ENCODE measurements at regions not wholly inside any gene's neighbourhood (a gene's known extent, or its start where the extent isn't known, plus 50 kb on each side); places are given as distances from the start of the nearest gene placed in this dataset.

DNA sequence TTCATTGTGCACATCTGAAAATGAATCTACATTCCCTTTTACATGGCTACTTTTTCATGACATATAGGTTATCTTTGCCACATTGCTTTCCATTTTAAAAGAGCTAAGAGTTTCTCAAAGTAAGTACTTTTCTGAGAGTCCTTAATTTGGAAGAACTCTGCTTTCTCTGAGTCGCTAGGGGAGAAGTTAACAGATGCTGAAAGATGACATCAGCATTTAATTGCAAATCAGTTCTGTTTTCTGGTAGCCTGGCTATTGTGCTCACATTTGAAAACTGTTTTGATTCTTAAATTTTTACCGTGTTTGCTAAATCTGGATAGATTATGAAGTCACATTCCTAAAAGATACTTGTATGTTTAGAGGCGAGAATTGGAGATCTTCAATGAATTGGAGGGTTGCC is 107.7 kb upstream of the C1QTNF9B start:
- no peak overlapping the region for H3K4me3 ChIP-seq (replicated peaks in 1 of 3; ENCODE audit: insufficient read depth in 1 of 3, low read depth in 1 of 3, low read length in 3 of 3)
- no peak overlapping the region for H3K4me2 ChIP-seq (ENCODE audit: insufficient read depth, low read length)
- dilution Hi-C loops (cut with MboI; ENCODE audit: extremely low pct_ligation_motif_present, low sequenced_read_pairs): no loop called here
- CTCF ChIA-PET: interaction anchor here (0.8 to 1.9 kb wide), 5 partner anchors 12 to 224 kb away, joined by 3 to 5 read pairs (median 3); no protein-coding TSS in a partner anchor
- POLR2A ChIA-PET: no interaction called here
- no peaks in the 10 kb centered on the region for H4K20me1 ChIP-seq (replicated peaks; ENCODE audit: control insufficient read depth, extremely low read depth, insufficient read depth, low read length)
- H3K36me3 ChIP-seq (ENCODE audit: control insufficient read depth in 2 of 2, extremely low read depth in 1 of 2, insufficient read depth in 2 of 2, low read length in 2 of 2): no peaks in the 10 kb centered on the region
- intact Hi-C loops (cut with micrococcal nuclease): no loop called here
- no peaks in the 10 kb centered on the region for H3K9me3 ChIP-seq (replicated peaks; ENCODE audit: control insufficient read depth, insufficient read depth, low read length)
- H3K9ac ChIP-seq (replicated peaks; ENCODE audit: extremely low read depth, insufficient read depth, low read length): no peak overlapping the region
- DNase-seq (ENCODE audit: low read depth, low spot score) (no peak), FAIRE-seq (no peak)
- peaks cover 3 to 12% of the 10 kb centered on the region in 2 experiments for H3K27me3 ChIP-seq (ENCODE audit: control insufficient read depth in 2 of 2, insufficient read depth in 2 of 2, low read length in 2 of 2)
- no peaks in the 10 kb centered on the region for H3K79me2 ChIP-seq (ENCODE audit: control insufficient read depth, insufficient read depth, low read length)
- H3K27ac ChIP-seq (ENCODE audit: insufficient read depth, low read depth, low read length): no peak overlapping the region
- TF ChIP-seq POLR2AphosphoS5 (IDR thresholded peaks at IDR 0.05; ENCODE audit: insufficient read depth, low read depth, low read length): no peak
- H2AFZ ChIP-seq (ENCODE audit: low read depth, low read length): no peak overlapping the region
- no peaks in the 10 kb centered on the region for H3K4me1 ChIP-seq (ENCODE audit: control insufficient read depth, extremely low read depth, insufficient read depth, low read length)
- no peaks in the 10 kb centered on the region for H3K9me1 ChIP-seq (replicated peaks; ENCODE audit: control insufficient read depth, extremely low read depth, insufficient read depth, low read length)
- BruUV-seq (replicated peaks): no TSS peak

DNA sequence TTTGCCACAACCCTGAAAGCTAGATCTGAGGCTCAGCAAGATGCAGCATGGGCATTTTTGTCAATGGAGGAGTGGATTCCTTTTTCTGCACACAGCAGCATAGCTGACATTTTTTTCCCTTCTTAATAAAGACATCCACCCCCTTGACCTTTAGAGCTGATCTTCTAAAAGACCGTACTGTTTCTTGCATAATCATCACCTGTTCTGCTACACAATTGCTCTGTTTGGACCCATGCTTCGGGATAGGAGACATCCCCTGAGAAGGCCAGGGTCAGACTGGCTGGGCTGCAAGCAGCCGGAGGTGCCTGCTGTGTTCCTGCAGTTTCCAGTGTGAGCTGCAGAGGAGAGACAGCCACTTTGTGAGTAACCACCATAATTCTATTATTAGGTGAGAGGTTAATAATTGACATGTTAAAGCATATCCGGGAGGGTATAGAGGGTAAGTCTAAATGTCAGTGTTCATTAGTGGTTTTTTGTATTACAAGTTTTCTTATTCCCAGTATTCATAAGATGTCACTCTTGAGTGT is 108.5 kb upstream of the C1QTNF9B start:
- no peak overlapping the region for H3K4me2 ChIP-seq (ENCODE audit: insufficient read depth, low read length)
- H3K4me1 ChIP-seq (ENCODE audit: control insufficient read depth, extremely low read depth, insufficient read depth, low read length): no peaks in the 10 kb centered on the region
- intact Hi-C loops (cut with micrococcal nuclease) (no loop called here), dilution Hi-C loops (cut with MboI; ENCODE audit: extremely low pct_ligation_motif_present, low sequenced_read_pairs) (no loop called here)
- no peaks in the 10 kb centered on the region for H3K9me1 ChIP-seq (replicated peaks; ENCODE audit: control insufficient read depth, extremely low read depth, insufficient read depth, low read length)
- FAIRE-seq (no peak), DNase-seq (ENCODE audit: low read depth, low spot score) (no peak)
- peaks cover 4 to 12% of the 10 kb centered on the region in 2 experiments for H3K27me3 ChIP-seq (ENCODE audit: control insufficient read depth in 2 of 2, insufficient read depth in 2 of 2, low read length in 2 of 2)
- ChIA-PET POLR2A (no interaction called here), CTCF (interaction anchor here (0.8 to 1.9 kb wide), 5 partner anchors 13 to 223 kb away, joined by 3 to 5 read pairs (median 3); no protein-coding TSS in a partner anchor)
- H2AFZ ChIP-seq (ENCODE audit: low read depth, low read length): no peak overlapping the region
- no peaks in the 10 kb centered on the region for H3K36me3 ChIP-seq (ENCODE audit: control insufficient read depth in 2 of 2, extremely low read depth in 1 of 2, insufficient read depth in 2 of 2, low read length in 2 of 2)
- no peak overlapping the region for H3K4me3 ChIP-seq (replicated peaks in 1 of 3; ENCODE audit: insufficient read depth in 1 of 3, low read depth in 1 of 3, low read length in 3 of 3)
- no peak overlapping the region for H3K27ac ChIP-seq (ENCODE audit: insufficient read depth, low read depth, low read length)
- H3K9ac ChIP-seq (replicated peaks; ENCODE audit: extremely low read depth, insufficient read depth, low read length): no peak overlapping the region
- H3K9me3 ChIP-seq (replicated peaks; ENCODE audit: control insufficient read depth, insufficient read depth, low read length): no peaks in the 10 kb centered on the region
- H4K20me1 ChIP-seq (replicated peaks; ENCODE audit: control insufficient read depth, extremely low read depth, insufficient read depth, low read length): no peaks in the 10 kb centered on the region
- TF ChIP-seq POLR2A (IDR thresholded peaks at IDR 0.05; ENCODE audit: low read depth, low read length): no peak
- TF ChIP-seq GATA2 (IDR thresholded peaks at IDR 0.05; ENCODE audit: insufficient read depth, insufficient read length, low read depth, low read length): no peak
- no peak for TF ChIP-seq FOS (IDR thresholded peaks at IDR 0.05; ENCODE audit: borderline replicate concordance, insufficient read depth, low read length)
- no peak for TF ChIP-seq POLR2AphosphoS5 (IDR thresholded peaks at IDR 0.05; ENCODE audit: insufficient read depth, low read depth, low read length)
- no peak for TF ChIP-seq EZH2 (IDR thresholded peaks at IDR 0.05; ENCODE audit: borderline replicate concordance, low read depth, low read length, severe bottlenecking)
- TF ChIP-seq, protein P1, sequence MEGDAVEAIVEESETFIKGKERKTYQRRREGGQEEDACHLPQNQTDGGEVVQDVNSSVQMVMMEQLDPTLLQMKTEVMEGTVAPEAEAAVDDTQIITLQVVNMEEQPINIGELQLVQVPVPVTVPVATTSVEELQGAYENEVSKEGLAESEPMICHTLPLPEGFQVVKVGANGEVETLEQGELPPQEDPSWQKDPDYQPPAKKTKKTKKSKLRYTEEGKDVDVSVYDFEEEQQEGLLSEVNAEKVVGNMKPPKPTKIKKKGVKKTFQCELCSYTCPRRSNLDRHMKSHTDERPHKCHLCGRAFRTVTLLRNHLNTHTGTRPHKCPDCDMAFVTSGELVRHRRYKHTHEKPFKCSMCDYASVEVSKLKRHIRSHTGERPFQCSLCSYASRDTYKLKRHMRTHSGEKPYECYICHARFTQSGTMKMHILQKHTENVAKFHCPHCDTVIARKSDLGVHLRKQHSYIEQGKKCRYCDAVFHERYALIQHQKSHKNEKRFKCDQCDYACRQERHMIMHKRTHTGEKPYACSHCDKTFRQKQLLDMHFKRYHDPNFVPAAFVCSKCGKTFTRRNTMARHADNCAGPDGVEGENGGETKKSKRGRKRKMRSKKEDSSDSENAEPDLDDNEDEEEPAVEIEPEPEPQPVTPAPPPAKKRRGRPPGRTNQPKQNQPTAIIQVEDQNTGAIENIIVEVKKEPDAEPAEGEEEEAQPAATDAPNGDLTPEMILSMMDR (IDR thresholded peaks at IDR 0.05; ENCODE audit: extremely low read depth in 1 of 2, insufficient read depth in 1 of 2, low read depth in 1 of 2, low read length in 2 of 2): no peak
- TF ChIP-seq, protein P2, sequence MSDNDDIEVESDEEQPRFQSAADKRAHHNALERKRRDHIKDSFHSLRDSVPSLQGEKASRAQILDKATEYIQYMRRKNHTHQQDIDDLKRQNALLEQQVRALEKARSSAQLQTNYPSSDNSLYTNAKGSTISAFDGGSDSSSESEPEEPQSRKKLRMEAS (IDR thresholded peaks at IDR 0.05; ENCODE audit: insufficient read depth, insufficient read length): no peak
- no peak for TF ChIP-seq JUN (IDR thresholded peaks at IDR 0.05; ENCODE audit: borderline replicate concordance, insufficient read depth, insufficient read length, low read depth)
- TF ChIP-seq MYC (IDR thresholded peaks at IDR 0.05; ENCODE audit: low read depth, low read length): no peak
- no TSS peak for BruUV-seq (replicated peaks)
- H3K79me2 ChIP-seq (ENCODE audit: control insufficient read depth, insufficient read depth, low read length): no peaks in the 10 kb centered on the region

All from endothelial cell of umbilical vein (primary cell).